DND-41 (cell line): ENCODE measurements at regions not wholly inside any gene's neighbourhood (a gene's known extent, or its start where the extent isn't known, plus 50 kb on each side); places are given as distances from the start of the nearest gene placed in this dataset.

Source experiments
- CTCF ChIP-seq: IDR thresholded peaks from 2 replicates; pipeline ENCODE4 v1.5.1; 2012; ENCODE audit warnings: borderline replicate concordance, low read length, moderate library complexity, mild to moderate bottlenecking; ENCODE audit not compliant: poor library complexity, severe bottlenecking; ENCODE audit errors: extremely low read depth
- EZH2 ChIP-seq: IDR thresholded peaks from 3 replicates; pipeline ENCODE4 v1.6.1; 2012; ENCODE audit warnings: borderline replicate concordance, low read depth, mild to moderate bottlenecking, moderate library complexity, low read length, inconsistent platforms; ENCODE audit not compliant: severe bottlenecking

DNA sequence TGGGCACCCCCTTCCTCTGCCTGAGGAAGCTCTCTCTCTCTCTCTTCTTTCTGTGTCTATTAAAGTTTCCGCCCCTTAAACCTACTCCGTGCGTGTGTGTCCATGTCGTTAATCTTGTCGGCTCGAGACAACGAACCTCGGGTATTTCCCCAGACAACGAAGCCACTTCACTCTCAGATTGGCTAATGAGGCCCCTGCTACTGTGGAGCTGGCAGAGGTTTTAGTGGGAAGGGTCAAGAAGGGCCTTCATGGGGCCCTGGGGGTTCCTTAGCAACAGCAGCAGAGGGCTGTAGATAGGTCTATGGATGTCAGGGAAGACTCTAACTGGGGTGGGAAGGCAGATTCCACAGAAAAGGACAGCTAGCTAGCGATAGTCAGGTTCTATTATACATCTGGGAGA is 239.8 kb upstream of the RAB4A start:
- TF ChIP-seq CTCF, result no peak
- TF ChIP-seq EZH2, result no peak
